Kidney capillary endothelial cell (primary cell): ENCODE measurements at regions not wholly inside any gene's neighbourhood (a gene's known extent, or its start where the extent isn't known, plus 50 kb on each side); places are given as distances from the start of the nearest gene placed in this dataset.
A peak's percentile ranks its signal among the peaks of the same experiment; 100 is the strongest.

Source experiments
- DNase-seq: peaks from one replicate; pipeline ENCODE4 v3.0.0-alpha.2; 2018; ENCODE audit warnings: low spot score

GRCh38 chr12:63319936-63320633 lies 169.1 kb upstream of the AVPR1A start:
- DNase-seq = no peak

GRCh38 chr12:63319386-63319785 lies 168.4 kb upstream of the AVPR1A start:
- DNase-seq = no peak

GRCh38 chr12:63318933-63319332 lies 167.9 kb upstream of the AVPR1A start:
- no peak for DNase-seq

- no peak for DNase-seq
Observed at GRCh38 chr12:63318313-63318712, 167.3 kb upstream of the AVPR1A start.

GRCh38 chr12:63317880-63318279 lies 166.9 kb upstream of the AVPR1A start:
- no peak for DNase-seq

GRCh38 chr12:63317286-63317846 lies 166.4 kb upstream of the AVPR1A start:
- no peak for DNase-seq

GRCh38 chr12:63313139-63313538 lies 162.1 kb upstream of the AVPR1A start:
- DNase-seq = no peak

- no peak for DNase-seq
Observed at GRCh38 chr12:63308671-63309070, 157.7 kb upstream of the AVPR1A start.

- DNase-seq = no peak
Observed at GRCh38 chr12:63307849-63308248, 156.8 kb upstream of the AVPR1A start.

GRCh38 chr12:63305901-63306875 lies 155.2 kb upstream of the AVPR1A start:
- DNase-seq = no peak

- DNase-seq = no peak
Observed at GRCh38 chr12:63304887-63305316, 153.9 kb upstream of the AVPR1A start.

- no peak for DNase-seq
Observed at GRCh38 chr12:63302941-63303536, 152.0 kb upstream of the AVPR1A start.

- peak; percentile 12 for DNase-seq
Observed at GRCh38 chr12:63302269-63302940, 151.4 kb upstream of the AVPR1A start.

GRCh38 chr12:63301311-63301710 lies 150.3 kb upstream of the AVPR1A start:
- no peak for DNase-seq

- DNase-seq = no peak
Observed at GRCh38 chr12:63298386-63298930, 147.5 kb upstream of the AVPR1A start.

GRCh38 chr12:63294327-63294632 lies 143.3 kb upstream of the AVPR1A start:
- DNase-seq = peak; percentile 90

GRCh38 chr12:63292471-63293221 lies 141.6 kb upstream of the AVPR1A start:
- no peak for DNase-seq

- DNase-seq = peak; percentile 21
Observed at GRCh38 chr12:63276537-63277365, 125.8 kb upstream of the AVPR1A start.

- no peak for DNase-seq
Observed at GRCh38 chr12:63266988-63267387, 116.0 kb upstream of the AVPR1A start.

GRCh38 chr12:63264629-63265028 lies 113.6 kb upstream of the AVPR1A start:
- no peak for DNase-seq
